ENCODE measurements at regions not wholly inside any gene's neighbourhood (a gene's known extent, or its start where the extent isn't known, plus 50 kb on each side); places are given as distances from the start of the nearest gene placed in this dataset.

DNA sequence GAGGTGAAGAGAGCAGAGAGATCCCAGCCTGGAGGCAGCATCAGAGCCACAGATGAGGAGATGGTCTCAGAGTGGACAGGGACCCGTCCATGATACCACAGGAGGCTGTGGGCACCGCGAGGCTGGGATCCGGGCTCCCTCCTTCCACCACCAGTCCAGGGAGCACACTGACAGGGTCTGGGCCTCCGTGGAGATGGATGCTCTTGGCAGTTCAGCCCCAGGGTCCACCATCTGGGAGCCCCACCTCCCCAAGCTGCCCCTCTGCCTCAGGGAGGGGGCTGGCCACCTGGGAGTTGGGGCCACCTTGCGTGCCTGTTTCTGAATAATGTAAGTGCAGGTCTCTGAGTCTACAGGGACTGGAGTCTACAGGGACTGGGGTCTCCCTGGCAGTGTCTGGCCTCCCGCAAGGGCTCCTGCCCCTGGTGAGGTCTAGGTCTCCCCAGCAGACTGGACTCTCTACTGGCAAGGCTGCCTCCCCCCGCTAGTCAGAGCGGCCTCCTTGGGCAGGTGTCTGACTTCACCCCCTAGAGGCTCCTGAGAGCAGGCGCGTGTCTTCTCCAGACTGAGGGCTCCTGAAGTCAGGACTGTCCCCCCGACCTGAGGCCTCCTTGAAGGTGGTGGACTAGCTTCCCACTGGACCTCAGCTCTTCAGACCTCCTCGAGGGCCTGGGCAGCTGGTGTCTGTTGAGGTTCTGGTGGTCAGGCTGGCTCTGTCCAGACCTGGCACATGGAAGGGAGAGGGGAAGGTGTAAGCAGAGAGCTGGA, 218.5 kb downstream of the PTPRU start:
- Mint-ChIP-seq H3K9me3 (peaks cover 12% of the 10 kb centered on the region), H3K4me3 (no peak overlapping the region), H3K27me3 (ENCODE audit: insufficient read depth) (peaks cover 6% of the 10 kb centered on the region; the same call in 1 of the 2 replicates), H3K36me3 (ENCODE audit: low read depth) (no peaks in the 10 kb centered on the region), H3K4me1 (ENCODE audit: low read depth) (no peaks in the 10 kb centered on the region), H3K27ac (no peak overlapping the region)
- TF ChIP-seq, protein P1, sequence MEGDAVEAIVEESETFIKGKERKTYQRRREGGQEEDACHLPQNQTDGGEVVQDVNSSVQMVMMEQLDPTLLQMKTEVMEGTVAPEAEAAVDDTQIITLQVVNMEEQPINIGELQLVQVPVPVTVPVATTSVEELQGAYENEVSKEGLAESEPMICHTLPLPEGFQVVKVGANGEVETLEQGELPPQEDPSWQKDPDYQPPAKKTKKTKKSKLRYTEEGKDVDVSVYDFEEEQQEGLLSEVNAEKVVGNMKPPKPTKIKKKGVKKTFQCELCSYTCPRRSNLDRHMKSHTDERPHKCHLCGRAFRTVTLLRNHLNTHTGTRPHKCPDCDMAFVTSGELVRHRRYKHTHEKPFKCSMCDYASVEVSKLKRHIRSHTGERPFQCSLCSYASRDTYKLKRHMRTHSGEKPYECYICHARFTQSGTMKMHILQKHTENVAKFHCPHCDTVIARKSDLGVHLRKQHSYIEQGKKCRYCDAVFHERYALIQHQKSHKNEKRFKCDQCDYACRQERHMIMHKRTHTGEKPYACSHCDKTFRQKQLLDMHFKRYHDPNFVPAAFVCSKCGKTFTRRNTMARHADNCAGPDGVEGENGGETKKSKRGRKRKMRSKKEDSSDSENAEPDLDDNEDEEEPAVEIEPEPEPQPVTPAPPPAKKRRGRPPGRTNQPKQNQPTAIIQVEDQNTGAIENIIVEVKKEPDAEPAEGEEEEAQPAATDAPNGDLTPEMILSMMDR (IDR thresholded peaks at IDR 0.05), result no peak
- DNase-seq, result no peak

DNA sequence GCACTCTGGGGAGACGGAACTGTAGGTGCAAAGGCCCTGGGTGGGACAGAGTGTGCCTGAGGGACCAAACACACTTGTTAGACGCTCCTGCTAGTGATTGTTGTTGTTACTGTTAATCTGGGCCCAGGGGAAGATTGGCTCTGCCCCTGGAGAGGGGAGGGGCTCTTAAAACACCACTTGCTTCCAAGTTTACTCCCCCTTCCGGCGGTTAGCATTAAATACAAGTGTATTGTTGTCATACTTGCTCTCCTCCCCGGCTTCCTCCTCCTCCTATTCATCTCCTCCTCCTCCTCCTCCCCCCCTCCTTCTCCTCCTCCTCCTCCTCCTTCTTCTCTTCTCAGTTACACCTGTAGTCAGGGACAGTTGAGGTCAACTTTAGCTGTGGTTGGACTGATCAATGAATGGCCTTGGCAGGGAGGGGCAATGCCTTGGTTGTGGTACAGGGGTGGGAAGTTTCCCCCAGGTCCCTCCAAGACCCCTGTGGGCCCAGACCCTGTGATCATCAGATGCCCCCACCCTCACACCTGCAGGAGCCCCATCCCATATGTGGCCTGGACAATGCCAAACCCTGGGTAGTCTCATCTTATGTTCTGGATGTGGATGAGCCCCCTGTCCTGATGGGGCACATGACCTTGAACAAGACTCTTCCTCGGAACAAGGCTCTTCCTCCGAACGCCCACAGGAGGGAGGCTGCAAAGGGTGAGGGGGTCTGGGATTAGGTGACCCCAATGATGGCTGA, 217.3 kb downstream of the PTPRU start:
- Mint-ChIP-seq H3K9me3 (peaks cover 12% of the 10 kb centered on the region), H3K27me3 (ENCODE audit: insufficient read depth) (peaks cover 6% of the 10 kb centered on the region; the same call in 1 of the 2 replicates)

DNA sequence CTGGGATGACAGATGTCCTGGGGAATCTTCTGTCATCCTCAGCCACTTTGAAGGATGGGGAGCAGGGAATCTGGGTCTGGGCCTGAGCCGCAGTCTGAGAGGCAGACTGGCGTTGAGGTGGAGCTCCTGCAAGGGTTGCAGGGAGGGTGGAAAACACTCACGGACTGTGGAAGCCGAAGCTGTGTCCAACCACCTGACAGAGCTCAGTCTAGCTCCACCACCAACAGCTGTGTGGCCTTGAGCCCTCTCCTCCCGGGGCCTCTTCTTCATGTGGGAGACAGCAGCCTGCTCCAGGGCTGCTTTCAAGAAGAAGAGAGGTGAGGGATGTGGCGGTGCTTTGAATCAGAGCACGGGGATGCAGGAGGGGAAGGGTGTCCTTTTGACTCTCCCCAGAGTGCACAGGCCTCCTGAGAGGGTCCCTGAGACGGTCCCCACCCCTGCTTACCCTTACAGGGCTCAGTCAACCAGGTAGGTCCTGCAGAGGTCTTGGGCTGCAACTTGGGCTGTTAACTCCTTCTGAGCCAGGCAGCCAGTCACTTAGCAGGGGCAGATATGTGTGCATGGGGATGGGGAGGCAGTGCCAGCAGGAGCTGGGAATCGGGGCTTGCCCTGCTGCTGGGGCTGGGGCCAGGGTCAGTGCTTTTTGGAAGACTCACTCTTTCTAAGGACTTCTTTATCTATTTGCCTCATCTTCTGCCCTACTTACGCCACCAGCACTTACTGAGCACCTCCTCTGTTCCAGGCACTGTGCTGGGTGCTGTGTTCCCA, 216.3 kb downstream of the PTPRU start:
- no peaks in the 10 kb centered on the region for H3K36me3 Mint-ChIP-seq (ENCODE audit: low read depth)
- DNase-seq, result no peak
- TF ChIP-seq, protein P1 (IDR thresholded peaks at IDR 0.05), result no peak
- H3K9me3 Mint-ChIP-seq, result peaks cover 12% of the 10 kb centered on the region
- H3K4me1 Mint-ChIP-seq (ENCODE audit: low read depth), result no peaks in the 10 kb centered on the region
- no peak overlapping the region for H3K4me3 Mint-ChIP-seq
- no peak overlapping the region for H3K27ac Mint-ChIP-seq
- peaks cover 6% of the 10 kb centered on the region; the same call in 1 of the 2 replicates for H3K27me3 Mint-ChIP-seq (ENCODE audit: insufficient read depth)

More for the DNA sequence above, 217.3 kb downstream of the PTPRU start:
- no peak overlapping the region for H3K4me3 Mint-ChIP-seq
- H3K36me3 Mint-ChIP-seq (ENCODE audit: low read depth), result no peaks in the 10 kb centered on the region
- TF ChIP-seq, protein P1 (IDR thresholded peaks at IDR 0.05), result peak; percentile 41; the same call in 1 of the 2 replicates
- peak; percentile 33 for DNase-seq
- no peaks in the 10 kb centered on the region for H3K4me1 Mint-ChIP-seq (ENCODE audit: low read depth)
- no peak overlapping the region for H3K27ac Mint-ChIP-seq

DNA sequence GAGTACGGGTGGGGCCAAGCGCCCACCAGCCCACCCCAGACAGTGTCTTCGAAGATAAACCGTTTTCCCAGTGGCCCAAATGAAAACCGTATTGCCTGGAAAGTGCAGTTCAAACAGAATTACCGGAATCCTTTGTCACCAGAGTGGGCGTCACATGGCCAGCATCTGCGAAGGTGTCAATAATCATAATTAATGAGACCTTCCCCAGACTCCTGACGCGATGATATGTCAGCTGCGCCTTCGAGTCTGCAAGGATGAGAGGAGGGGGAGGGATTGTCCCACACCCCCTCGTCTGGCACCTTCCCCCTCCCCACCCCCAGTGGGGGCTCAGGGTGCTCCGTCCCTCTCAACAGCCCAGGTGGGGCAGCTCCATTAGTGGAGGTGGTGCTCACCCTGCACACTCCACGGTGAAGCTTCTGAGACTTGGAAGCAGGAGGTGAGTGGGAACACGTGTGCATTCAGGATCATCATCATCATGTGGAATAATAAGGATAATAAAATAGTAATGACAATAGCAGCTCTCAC, 215.1 kb downstream of the PTPRU start:
- Mint-ChIP-seq H3K27ac (no peak overlapping the region), H3K9me3 (peaks cover 8% of the 10 kb centered on the region), H3K4me1 (ENCODE audit: low read depth) (no peaks in the 10 kb centered on the region), H3K36me3 (ENCODE audit: low read depth) (no peaks in the 10 kb centered on the region), H3K27me3 (ENCODE audit: insufficient read depth) (peaks cover 6% of the 10 kb centered on the region; the same call in 1 of the 2 replicates), H3K4me3 (no peak overlapping the region)
- DNase-seq, result no peak
- TF ChIP-seq, protein P1 (IDR thresholded peaks at IDR 0.05), result no peak

DNA sequence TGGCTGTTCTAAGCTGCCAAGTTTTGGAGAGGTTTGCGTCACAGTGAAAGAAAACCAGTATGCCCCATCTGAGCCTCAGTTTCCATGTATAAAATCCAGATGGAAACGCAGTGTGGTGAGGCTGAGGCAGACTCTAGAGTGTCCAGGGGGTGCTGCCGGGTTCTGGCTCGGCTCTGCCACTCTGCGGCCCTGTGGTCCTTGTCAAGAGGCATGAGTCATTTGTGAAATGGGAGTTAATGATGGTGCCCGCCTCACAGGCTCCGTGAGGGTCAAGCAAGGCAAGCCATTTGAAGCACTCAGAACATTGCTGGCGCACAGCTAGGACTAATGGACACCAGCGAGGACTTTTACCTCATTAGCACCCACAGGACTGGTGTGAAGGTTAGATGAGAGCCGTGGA, 214.3 kb downstream of the PTPRU start:
- TF ChIP-seq, protein P1 (IDR thresholded peaks at IDR 0.05), result no peak
- H3K9me3 Mint-ChIP-seq, result peaks cover 2% of the 10 kb centered on the region
- H3K27ac Mint-ChIP-seq, result no peak overlapping the region
- H3K4me3 Mint-ChIP-seq, result no peak overlapping the region
- no peaks in the 10 kb centered on the region for H3K4me1 Mint-ChIP-seq (ENCODE audit: low read depth)
- no peaks in the 10 kb centered on the region for H3K36me3 Mint-ChIP-seq (ENCODE audit: low read depth)
- H3K27me3 Mint-ChIP-seq (ENCODE audit: insufficient read depth), result peaks cover 6% of the 10 kb centered on the region; the same call in 1 of the 2 replicates
- DNase-seq, result no peak

Data from HFFc6 (cell line).